GM19468 (cell line): ENCODE measurements at regions not wholly inside any gene's neighbourhood (a gene's known extent, or its start where the extent isn't known, plus 50 kb on each side); places are given as distances from the start of the nearest gene placed in this dataset.

Experiments
- ATAC-seq: cut with Tn5 transposase; IDR thresholded peaks from one replicate; pipeline ENCODE4 v1.9.1; 2021; ENCODE audit warnings: mild to moderate bottlenecking, moderate library complexity, moderate number of reproducible peaks; ENCODE audit not compliant: unreplicated experiment; ENCODE audit errors: extremely low read depth

- ATAC-seq: no peak
Observed at GRCh38 chr5:120073722-120074121, 390.4 kb upstream of the PRR16 start.

DNA sequence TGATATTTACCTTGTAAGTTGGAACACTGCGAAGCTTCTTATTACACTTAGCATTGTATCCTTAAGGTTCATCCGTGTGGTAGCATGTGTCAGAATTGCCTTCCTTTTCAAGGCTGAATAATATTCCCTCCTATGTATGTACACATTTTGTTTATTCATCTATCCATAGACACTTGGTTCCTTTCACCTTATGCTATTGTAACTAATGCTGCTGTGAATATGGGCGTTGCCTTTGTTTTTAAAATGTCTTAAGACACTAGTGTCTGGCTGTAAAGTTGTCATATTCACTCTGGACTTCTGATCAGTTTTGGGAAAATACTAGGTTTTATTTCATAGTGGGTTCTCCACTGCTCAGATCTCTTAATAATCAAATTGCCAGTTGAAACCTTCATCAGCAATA lies 383.3 kb upstream of the PRR16 start:
- no peak for ATAC-seq

GRCh38 chr5:120082316-120083068 lies 381.6 kb upstream of the PRR16 start:
- ATAC-seq: no peak

DNA sequence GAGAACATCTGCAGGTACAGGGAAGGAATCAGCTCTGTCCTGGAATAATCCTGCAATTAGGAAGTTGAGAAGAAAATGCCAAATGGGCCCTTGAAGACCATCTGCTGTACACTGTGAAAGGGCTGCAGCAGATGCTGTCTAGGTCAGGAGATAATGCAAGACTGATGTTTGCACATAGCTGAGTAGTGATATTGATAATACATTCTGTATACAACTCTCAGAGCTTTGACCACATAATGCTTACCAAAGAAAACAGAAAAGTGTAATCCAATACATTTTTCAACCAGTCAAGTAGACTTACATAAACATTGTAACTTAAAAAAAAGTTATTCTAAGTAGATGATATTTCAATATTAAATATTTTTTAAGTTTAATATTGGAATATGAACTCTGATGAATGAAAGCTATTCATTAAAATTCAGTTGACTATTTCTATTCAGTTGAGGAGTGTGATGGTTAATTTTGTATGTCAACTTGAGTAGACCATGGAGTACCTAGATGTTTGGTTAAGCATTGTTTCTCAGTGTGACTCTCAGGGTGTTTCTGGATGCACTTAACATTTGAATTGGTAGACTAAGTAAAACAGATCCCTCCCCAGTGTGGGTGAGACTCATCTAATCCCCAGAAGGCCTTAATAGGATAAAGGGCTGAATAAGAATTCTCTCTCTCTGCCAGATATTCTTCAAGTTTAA lies 380.1 kb upstream of the PRR16 start:
- no peak for ATAC-seq

DNA sequence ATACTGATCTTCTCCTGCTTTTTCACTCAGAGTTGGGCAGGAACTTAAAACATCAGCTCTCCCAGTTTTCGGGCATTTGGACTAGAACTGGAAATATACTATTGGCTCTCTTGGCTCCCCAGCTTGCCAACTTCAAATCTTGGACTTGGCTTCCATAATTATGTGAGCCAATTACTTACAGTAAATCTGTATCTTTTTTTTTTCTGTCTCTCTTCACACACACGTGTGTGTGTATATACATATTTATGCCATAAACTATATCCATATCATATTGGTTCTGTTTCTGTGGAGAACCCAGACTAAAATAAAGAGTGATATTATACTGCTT lies 379.6 kb upstream of the PRR16 start:
- ATAC-seq: no peak

GRCh38 chr5:120086081-120086480 lies 378.0 kb upstream of the PRR16 start:
- no peak for ATAC-seq

GRCh38 chr5:120088412-120088811 lies 375.7 kb upstream of the PRR16 start:
- ATAC-seq: no peak

DNA sequence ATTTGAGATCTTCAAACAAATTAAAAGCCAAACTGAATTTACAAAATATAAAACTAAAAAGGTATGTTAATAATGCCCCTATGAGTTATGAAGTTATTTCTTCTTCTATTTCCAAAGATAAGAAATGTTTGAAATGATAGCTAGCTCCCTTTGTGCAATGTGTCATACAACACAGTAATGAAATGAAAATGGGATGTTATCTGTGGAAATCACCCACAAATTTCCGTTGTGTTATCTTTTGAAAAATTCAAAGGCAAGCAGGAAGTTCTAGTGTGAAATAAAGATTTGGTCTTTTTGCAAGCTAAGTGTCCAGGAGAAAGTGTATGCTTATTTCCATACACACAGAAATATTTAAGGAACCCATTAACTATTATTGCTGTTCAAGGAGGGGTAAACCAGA lies 375.3 kb upstream of the PRR16 start:
- no peak for ATAC-seq

DNA sequence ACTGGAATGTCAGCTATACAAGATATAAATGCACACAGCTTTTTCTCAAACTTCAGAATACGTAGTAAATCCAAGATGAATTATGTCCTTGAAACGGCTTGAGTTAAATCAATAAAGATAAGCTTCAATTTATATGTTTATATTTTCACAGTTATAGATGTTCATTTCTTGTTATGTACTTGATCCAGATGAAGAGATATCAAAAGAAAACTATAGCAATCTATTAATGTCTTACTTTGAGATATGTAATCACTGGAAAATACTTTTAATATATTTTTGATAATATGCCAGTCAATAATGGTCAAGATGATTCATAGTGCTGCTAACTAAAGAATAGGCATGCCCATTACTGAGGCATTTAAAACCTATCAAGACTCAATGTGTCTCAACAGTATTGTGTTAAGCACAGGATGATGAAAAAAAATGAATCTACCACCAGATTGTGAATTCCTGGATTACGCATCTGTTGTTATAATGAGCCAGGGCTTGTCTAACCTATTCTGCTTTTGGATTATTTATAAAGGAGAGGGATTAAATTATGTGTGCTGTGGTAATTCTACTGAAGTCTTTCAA lies 372.6 kb upstream of the PRR16 start:
- ATAC-seq: no peak

DNA sequence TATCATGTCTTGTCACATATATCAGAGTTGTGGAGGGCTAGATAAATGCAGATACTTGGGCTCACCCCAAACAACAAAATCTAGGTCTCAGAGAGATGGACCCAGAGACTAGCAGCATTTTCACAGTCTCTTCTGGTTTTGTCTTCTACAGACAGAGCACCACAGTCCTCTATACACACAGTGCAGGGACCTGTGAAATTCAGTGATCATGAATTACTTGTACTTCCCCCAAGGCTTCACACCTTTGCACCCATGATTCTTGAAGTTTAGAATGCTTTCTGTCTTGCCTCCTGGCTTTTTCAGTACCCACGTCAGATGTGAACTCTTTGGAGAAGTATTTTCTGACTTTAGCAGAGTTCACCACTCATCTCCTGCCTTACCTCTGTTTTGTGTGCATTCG lies 371.5 kb upstream of the PRR16 start:
- no peak for ATAC-seq

DNA sequence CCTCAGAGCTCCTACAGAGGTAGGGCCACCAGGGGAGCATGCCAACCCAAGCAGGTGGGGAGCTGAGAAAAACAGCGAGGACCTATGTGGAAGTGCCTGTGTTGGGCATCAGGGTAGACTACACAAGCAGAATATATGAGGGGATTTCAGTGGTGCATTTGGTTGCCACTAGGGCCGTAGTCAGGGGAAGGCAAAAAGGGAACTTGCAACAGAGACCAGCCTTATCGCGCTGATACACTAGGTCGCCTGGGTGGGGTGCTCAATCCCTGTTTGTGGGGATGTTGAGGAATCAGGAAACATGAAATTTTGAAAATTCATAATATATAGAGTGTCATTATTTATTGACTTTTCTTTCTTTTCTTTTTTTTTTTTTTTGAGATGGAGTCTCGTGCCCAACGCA lies 370.9 kb upstream of the PRR16 start:
- no peak for ATAC-seq

DNA sequence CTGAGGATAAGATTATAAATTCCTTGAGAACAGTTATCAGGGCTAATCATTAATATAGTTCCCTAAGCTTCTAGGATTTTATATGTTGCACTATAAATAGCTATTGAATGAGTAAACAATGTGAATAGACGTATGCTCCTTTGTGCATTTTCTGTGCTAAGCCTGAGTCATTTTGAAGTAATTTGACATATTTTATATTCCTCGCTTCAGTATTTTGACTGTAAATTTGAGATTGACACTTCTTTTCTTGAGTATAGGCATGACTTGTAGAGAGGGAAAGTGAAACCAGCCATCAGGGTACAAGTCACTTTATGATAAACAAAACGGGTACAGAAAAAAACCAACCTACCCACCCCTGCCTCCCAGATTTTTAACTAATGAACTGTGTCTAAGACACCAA lies 367.7 kb upstream of the PRR16 start:
- peak; percentile 31 for ATAC-seq

DNA sequence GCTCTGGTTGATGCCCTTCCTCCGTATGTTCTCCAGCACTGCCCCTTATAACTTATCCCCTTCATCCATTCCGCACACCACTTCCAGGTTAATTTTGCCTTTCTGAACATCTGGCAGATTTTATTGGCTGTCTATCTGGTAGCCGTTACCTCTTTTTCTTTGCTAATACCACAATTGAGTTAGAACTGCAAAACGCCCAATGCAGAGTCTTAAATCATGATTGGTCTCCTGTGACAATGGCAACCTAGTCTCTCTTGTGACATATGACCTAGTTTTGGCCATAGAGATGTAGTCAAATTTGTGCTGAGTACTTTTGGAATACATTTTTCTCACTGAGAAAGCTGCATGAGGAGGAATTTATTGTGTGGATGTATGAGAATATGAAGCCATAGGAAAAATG lies 365.7 kb upstream of the PRR16 start:
- no peak for ATAC-seq

DNA sequence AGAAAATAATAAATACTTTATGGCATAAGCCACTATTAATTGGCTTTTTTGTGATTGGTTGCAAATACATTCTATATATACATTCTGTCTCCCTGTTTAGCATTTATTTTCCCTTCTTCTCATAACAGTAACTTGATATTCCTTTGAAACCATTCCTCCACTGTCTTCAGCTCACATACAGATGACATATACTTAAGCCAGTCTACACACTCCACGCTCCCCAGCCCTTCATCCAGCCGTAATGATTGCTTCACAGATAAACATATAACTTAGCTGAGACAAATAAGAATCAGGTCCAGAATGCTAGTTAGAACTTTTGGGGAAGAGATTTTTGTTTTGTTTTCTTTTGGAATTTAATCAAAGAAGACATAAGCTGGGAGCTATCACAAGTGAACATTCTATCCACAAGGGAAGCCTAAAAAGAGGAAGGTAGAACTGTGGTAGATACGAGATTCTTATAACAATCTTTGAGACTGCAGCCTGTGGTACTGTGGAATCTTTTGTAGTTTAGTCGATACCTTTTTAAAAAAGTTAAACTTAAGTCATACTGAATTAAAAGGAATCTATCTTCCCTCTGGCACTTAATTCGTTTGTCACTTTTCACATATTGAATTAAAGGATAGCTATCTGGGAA lies 365.1 kb upstream of the PRR16 start:
- ATAC-seq: no peak

DNA sequence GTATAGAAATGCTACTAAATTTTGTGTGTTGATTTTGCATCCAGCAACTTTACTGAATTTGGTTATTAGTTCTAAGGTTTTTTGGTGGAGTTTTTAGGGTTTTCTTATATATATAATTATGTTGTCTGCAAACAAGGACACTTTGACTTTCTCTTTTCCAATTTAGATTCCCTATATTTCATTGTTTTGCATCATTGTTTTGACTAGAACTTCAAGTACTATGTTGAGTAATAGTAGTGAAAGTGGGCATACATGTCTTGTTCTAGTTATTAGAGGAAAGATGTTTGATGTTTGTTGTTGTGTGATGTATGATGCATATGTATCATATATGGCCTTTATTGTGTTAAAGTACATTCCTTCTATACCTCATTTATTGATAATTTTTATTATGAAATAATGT lies 362.3 kb upstream of the PRR16 start:
- ATAC-seq: no peak

- ATAC-seq: no peak
Observed at GRCh38 chr5:120103495-120103894, 360.6 kb upstream of the PRR16 start.

DNA sequence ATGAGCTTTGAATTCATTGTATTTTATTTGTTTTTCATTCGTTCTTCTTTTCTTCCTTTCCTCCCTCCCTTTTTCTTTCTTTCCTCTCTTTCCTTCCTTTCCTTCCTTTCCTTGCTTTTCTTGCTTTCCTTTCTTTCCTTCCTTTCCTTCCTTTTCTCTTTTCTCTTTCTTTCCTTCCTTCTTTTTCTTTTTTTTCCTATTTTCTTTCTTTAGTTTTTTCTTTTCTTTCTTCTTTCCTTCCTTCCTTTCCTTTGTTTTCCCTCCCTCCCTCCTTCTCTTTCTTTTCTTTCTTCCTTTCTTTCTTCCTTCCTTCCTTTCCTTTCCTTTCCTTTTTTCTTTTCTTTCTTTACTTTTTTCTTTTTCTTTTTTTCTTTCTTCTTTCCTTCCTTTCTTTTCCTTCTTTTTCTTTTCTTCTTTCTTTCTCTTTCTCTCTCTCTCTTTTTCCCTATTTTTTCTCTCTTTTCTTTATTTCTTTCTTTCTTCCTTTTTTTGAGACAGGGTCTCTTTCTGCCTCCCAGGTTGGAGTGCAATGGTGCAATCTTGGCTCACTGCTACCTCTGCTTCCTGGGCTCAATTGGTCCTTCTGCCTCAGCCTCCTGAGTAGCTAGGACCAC lies 357.1 kb upstream of the PRR16 start:
- ATAC-seq: no peak

- ATAC-seq: no peak
Observed at GRCh38 chr5:120108586-120109248, 355.4 kb upstream of the PRR16 start.

DNA sequence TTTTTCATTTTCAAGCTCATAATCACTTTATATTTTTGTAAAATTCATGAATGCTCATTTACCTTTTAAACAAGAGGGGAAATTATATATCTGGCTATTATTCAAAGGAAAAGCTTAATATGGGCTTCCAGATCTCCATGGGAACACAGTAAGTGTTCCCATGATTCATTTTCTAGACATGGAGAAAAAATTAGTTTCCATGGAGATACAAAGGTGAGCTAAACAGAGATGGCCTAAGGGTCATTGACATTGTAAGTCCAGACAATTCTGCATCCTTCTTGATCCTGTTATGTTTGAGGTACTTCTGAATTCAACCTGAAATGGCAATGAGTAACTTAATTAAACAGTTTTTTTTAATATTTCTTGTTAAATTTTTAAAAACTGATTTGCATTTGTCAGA lies 341.4 kb upstream of the PRR16 start:
- ATAC-seq: no peak

- ATAC-seq: no peak
Observed at GRCh38 chr5:120124031-120124430, 340.1 kb upstream of the PRR16 start.
